NCI-H146 (cell line): ENCODE measurements at regions not wholly inside any gene's neighbourhood (a gene's known extent, or its start where the extent isn't known, plus 50 kb on each side); places are given as distances from the start of the nearest gene placed in this dataset.
"Not testable (repeated sequence)": the region's sequence is repeated elsewhere in the genome, so short reads cannot be mapped to it uniquely, and the experiment has no call there.

Experiments used
- DNase-seq: peaks from one replicate; lab custom pipeline; 2025; lab: John Stamatoyannopoulos, UW

- no peak for DNase-seq
Measured at GRCh38 chr3:35141406-35141805, 497.9 kb upstream of the ARPP21 start.

GRCh38 chr3:35144011-35144410, 495.3 kb upstream of the ARPP21 start:
- DNase-seq = no peak

- not testable (repeated sequence) for DNase-seq
Measured at GRCh38 chr3:35146256-35147035, 492.9 kb upstream of the ARPP21 start.

- no peak for DNase-seq
Measured at GRCh38 chr3:35183927-35184675, 455.2 kb upstream of the ARPP21 start.

- DNase-seq = no peak
Measured at GRCh38 chr3:35184775-35185174, 454.6 kb upstream of the ARPP21 start.

GRCh38 chr3:35187908-35188307, 451.4 kb upstream of the ARPP21 start:
- DNase-seq = no peak

- no peak for DNase-seq
Measured at GRCh38 chr3:35194666-35195065, 444.7 kb upstream of the ARPP21 start.

GRCh38 chr3:35198857-35199256, 440.5 kb upstream of the ARPP21 start:
- DNase-seq = no peak

- no peak for DNase-seq
Measured at GRCh38 chr3:35200056-35200455, 439.3 kb upstream of the ARPP21 start.

GRCh38 chr3:35201211-35201610, 438.1 kb upstream of the ARPP21 start:
- no peak for DNase-seq

GRCh38 chr3:35215525-35216500, 423.5 kb upstream of the ARPP21 start:
- DNase-seq = no peak

GRCh38 chr3:35216501-35217266, 422.6 kb upstream of the ARPP21 start:
- no peak for DNase-seq

- no peak for DNase-seq
Measured at GRCh38 chr3:35223632-35224394, 415.5 kb upstream of the ARPP21 start.

GRCh38 chr3:35224565-35225295, 414.6 kb upstream of the ARPP21 start:
- DNase-seq = no peak

GRCh38 chr3:35241236-35241635, 398.1 kb upstream of the ARPP21 start:
- no peak for DNase-seq

- DNase-seq = no peak
Measured at GRCh38 chr3:35254917-35255316, 384.4 kb upstream of the ARPP21 start.

GRCh38 chr3:35257641-35258040, 381.7 kb upstream of the ARPP21 start:
- no peak for DNase-seq

- no peak for DNase-seq
Measured at GRCh38 chr3:35262406-35262805, 376.9 kb upstream of the ARPP21 start.

- DNase-seq = no peak
Measured at GRCh38 chr3:35263477-35263876, 375.8 kb upstream of the ARPP21 start.

- not testable (repeated sequence) for DNase-seq
Measured at GRCh38 chr3:35266065-35266464, 373.3 kb upstream of the ARPP21 start.
